Adrenal gland (tissue), 5 donors: ENCODE measurements at regions not wholly inside any gene's neighbourhood (a gene's known extent, or its start where the extent isn't known, plus 50 kb on each side); places are given as distances from the start of the nearest gene placed in this dataset.

Experiments
- CTCF ChIP-seq, 6 experiments: fragments of 450-650 bp in 4 of 6; fragments of 200-600 bp in 2 of 6; sonication (generic) in 1 of 6; IDR thresholded peaks; 1 replicate in 5 of 6; 2 replicates in 1 of 6; pipeline versions ENCODE4 v1.5.1 to v1.8.0; 2016 to 2021; ENCODE audit warnings: antibody characterized with exemption in 6 of 6, mild to moderate bottlenecking in 2 of 6, moderate library complexity in 1 of 6
- POLR2A ChIP-seq, 2 donors: fragments of 450-650 bp; IDR thresholded peaks; one replicate each; pipeline ENCODE4 v1.6.1; 2017; ENCODE audit warnings: antibody characterized with exemption in 2 of 2, mild to moderate bottlenecking in 2 of 2, moderate library complexity in 1 of 2
- donor health status: DM: no; HTN: no; CAD: no.

- TF ChIP-seq CTCF (IDR thresholded peaks at IDR 0.05): no peak
- no peak for TF ChIP-seq POLR2A (IDR thresholded peaks at IDR 0.05)
Observed at GRCh38 chr3:106348139-106348690, 479.4 kb upstream of the CBLB start.
